ENCODE measurements at regions not wholly inside any gene's neighbourhood (a gene's known extent, or its start where the extent isn't known, plus 50 kb on each side); places are given as distances from the start of the nearest gene placed in this dataset.

GRCh38 chr16:47958726-47959125 is 197.1 kb downstream of the ABCC12 start:
- DNase-seq (ENCODE audit: low read depth, low spot score) = no peak
- H3K4me3 ChIP-seq (ENCODE audit: low read depth, low read length) = no peak overlapping the region
- in situ Hi-C loops (cut with HindIII; ENCODE audit: low sequenced_read_pairs) = no loop called here
- TF ChIP-seq, protein P1, sequence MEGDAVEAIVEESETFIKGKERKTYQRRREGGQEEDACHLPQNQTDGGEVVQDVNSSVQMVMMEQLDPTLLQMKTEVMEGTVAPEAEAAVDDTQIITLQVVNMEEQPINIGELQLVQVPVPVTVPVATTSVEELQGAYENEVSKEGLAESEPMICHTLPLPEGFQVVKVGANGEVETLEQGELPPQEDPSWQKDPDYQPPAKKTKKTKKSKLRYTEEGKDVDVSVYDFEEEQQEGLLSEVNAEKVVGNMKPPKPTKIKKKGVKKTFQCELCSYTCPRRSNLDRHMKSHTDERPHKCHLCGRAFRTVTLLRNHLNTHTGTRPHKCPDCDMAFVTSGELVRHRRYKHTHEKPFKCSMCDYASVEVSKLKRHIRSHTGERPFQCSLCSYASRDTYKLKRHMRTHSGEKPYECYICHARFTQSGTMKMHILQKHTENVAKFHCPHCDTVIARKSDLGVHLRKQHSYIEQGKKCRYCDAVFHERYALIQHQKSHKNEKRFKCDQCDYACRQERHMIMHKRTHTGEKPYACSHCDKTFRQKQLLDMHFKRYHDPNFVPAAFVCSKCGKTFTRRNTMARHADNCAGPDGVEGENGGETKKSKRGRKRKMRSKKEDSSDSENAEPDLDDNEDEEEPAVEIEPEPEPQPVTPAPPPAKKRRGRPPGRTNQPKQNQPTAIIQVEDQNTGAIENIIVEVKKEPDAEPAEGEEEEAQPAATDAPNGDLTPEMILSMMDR (IDR thresholded peaks at IDR 0.05; ENCODE audit: low read depth, low read length) = no peak

GRCh38 chr16:47956916-47957315 is 198.9 kb downstream of the ABCC12 start:
- in situ Hi-C loops (cut with HindIII; ENCODE audit: low sequenced_read_pairs) = no loop called here
- TF ChIP-seq, protein P1 (IDR thresholded peaks at IDR 0.05; ENCODE audit: low read depth, low read length) = no peak
- no peak overlapping the region for H3K4me3 ChIP-seq (ENCODE audit: low read depth, low read length)
- DNase-seq (ENCODE audit: low read depth, low spot score) = no peak

DNA sequence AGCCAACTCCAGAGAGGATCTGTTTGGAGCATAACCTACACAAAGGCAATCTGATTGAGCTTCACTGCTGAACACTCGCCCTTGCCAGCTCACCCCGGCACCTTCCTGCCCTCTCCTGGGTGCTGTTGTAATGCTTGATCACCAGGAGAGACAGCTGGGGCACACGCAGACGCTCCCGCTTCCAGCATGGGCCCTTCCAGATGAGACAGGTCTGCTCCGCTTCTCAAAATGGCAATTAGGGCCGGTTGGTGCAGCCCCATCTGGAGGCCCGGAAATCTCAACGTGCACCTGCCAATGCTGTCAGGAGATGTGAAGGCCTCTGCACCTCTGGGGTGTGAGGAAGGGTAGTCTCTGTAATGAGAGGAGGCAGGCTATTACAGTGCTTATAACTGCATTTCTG is 206.1 kb downstream of the ABCC12 start:
- TF ChIP-seq, protein P1 (IDR thresholded peaks at IDR 0.05; ENCODE audit: low read depth, low read length) = no peak
- in situ Hi-C loops (cut with HindIII; ENCODE audit: low sequenced_read_pairs) = no loop called here
- DNase-seq (ENCODE audit: low read depth, low spot score) = no peak
- no peak overlapping the region for H3K4me3 ChIP-seq (ENCODE audit: low read depth, low read length)

- TF ChIP-seq, protein P1 (IDR thresholded peaks at IDR 0.05; ENCODE audit: low read depth, low read length) = no peak
- no peak for DNase-seq (ENCODE audit: low read depth, low spot score)
- H3K4me3 ChIP-seq (ENCODE audit: low read depth, low read length) = no peak overlapping the region
- in situ Hi-C loops (cut with HindIII; ENCODE audit: low sequenced_read_pairs) = no loop called here
These were observed 206.5 kb downstream of the ABCC12 start for GRCh38 chr16:47949276-47949675.

- DNase-seq (ENCODE audit: low read depth, low spot score) = no peak
These were observed 208.1 kb downstream of the ABCC12 start for GRCh38 chr16:47947723-47948122.

GRCh38 chr16:47946092-47946491 is 209.7 kb downstream of the ABCC12 start:
- H3K4me3 ChIP-seq (ENCODE audit: low read depth, low read length) = no peak overlapping the region
- in situ Hi-C loops (cut with HindIII; ENCODE audit: low sequenced_read_pairs) = no loop called here
- no peak for DNase-seq (ENCODE audit: low read depth, low spot score)
- TF ChIP-seq, protein P1 (IDR thresholded peaks at IDR 0.05; ENCODE audit: low read depth, low read length) = no peak

More at GRCh38 chr16:47947723-47948122, 208.1 kb downstream of the ABCC12 start:
- in situ Hi-C loops (cut with HindIII; ENCODE audit: low sequenced_read_pairs) = no loop called here
- H3K4me3 ChIP-seq (ENCODE audit: low read depth, low read length) = no peak overlapping the region
- TF ChIP-seq, protein P1 (IDR thresholded peaks at IDR 0.05; ENCODE audit: low read depth, low read length) = no peak

DNA sequence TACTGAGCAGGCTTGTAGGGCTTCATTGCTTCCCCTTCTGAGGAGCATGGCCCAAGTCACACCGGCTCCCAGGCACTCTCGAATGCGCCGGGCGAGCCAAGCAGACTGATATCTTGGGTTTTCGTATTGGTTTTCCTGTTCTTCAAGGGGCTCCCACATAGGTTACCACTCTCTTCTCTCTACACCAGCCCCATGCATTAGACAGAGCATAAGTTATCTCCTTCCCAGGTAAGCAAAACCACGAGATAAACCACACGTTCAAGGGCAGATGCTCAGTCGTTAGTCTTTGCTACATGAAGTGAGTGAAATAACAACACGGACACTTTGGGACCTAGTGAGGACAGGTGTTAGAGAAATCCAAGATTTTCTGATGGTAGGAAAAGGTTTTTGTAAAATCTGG is 211.2 kb downstream of the ABCC12 start:
- DNase-seq (ENCODE audit: low read depth, low spot score) = no peak
- in situ Hi-C loops (cut with HindIII; ENCODE audit: low sequenced_read_pairs) = no loop called here
- TF ChIP-seq, protein P1 (IDR thresholded peaks at IDR 0.05; ENCODE audit: low read depth, low read length) = no peak
- H3K4me3 ChIP-seq (ENCODE audit: low read depth, low read length) = no peak overlapping the region

Measured in astrocyte of the spinal cord (primary cell).